Right renal pelvis (tissue), 4 donors: ENCODE measurements at regions not wholly inside any gene's neighbourhood (a gene's known extent, or its start where the extent isn't known, plus 50 kb on each side); places are given as distances from the start of the nearest gene placed in this dataset.
"Not testable (repeated sequence)": the region's sequence is repeated elsewhere in the genome, so short reads cannot be mapped to it uniquely, and the experiment has no call there.

Source experiments
- DNase-seq, 4 donors: peaks; one replicate each; pipeline ENCODE4 v3.0.0-alpha.2; 2013; ENCODE audit warnings: low read depth in 4 of 4, low spot score in 3 of 4, missing footprints in 1 of 4

- no peak for DNase-seq
These were observed 93.8 kb downstream of the GPR63 start for GRCh38 chr6:96743496-96743895.

- no peak for DNase-seq
These were observed 94.6 kb downstream of the GPR63 start for GRCh38 chr6:96742702-96743101.

GRCh38 chr6:96735332-96735731, 101.9 kb downstream of the GPR63 start:
- no peak for DNase-seq

GRCh38 chr6:96727144-96727543, 110.1 kb downstream of the GPR63 start:
- no peak for DNase-seq

DNA sequence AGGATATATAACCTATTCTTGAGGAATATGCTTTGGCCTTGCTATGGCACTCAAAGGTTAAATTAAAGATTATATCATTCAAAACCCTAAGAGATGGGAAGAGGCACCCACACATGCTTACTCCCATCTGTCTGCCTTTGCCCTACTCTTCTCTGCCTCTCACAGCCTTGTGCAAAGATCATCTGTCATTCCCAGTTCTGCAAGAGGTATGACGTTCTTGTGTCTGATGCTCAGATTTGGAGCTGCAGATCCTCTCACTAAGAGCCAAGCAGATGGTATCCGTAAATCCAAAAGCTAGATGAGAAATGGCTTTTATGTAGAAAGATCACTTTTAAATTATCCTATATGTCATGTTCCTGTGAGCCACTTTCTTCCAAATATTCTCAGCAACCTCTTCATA, 112.0 kb downstream of the GPR63 start:
- no peak for DNase-seq

- DNase-seq = no peak
These were observed 112.6 kb downstream of the GPR63 start for GRCh38 chr6:96724641-96725040.

DNA sequence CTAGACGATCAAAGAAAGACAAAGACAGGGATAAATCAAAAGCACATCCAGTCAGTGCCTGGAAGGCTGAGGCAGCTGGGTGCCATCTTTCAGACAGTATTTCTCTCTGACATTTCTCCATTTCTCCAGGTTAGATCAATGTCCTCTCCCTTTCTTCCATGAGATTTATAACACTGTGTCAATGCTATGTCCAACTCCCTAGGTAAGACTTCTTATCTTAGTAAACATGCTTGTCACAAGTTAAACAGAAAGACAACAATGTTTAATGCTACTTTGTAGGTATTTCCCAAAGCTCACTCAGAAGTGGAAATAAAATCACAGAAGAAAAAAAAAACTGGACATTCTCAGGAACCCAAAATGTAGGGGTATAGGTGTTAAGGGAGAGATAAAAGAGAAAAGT, 113.9 kb downstream of the GPR63 start:
- DNase-seq = no peak

- no peak for DNase-seq
These were observed 116.0 kb downstream of the GPR63 start for GRCh38 chr6:96721227-96721626.

DNA sequence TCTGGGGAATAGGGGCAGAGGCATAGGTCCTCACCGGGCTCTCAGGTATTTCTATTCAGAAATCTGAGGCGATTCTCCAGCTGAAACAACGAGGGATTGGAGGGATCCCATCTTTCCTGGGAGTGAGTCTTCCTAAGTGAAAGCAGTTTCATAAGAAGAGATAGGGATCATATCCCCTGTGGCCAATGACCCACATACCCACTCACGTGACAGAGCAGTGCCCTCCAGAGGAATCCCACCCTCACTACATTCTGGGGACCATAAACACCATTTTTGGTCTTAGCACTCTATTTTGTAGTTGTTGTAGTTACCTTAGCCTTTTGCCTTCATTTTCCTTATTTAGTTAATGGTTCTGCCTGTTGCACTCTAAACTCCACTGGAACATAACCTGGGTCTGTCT, 121.1 kb downstream of the GPR63 start:
- DNase-seq = no peak

- DNase-seq = no peak
These were observed 121.7 kb downstream of the GPR63 start for GRCh38 chr6:96715608-96716007.

DNA sequence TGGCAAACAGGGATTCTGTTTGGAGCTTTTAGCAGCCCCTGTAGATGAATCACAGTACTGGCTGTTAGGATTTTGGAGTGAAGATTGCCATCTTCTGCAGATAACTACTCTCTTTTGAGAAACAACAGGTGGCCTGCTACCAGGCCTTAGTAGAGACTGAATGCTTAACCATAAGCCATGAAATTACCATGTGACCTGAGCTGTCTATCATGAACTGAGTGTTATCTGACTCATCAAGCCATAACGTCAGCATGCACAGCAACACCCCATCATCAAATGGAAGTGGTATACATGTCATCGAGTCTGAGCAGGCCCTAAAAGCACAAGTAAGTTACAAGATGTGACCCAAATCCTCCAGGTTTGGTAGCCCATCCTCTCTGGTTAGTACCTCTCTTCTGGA, 132.6 kb downstream of the GPR63 start:
- no peak for DNase-seq

DNA sequence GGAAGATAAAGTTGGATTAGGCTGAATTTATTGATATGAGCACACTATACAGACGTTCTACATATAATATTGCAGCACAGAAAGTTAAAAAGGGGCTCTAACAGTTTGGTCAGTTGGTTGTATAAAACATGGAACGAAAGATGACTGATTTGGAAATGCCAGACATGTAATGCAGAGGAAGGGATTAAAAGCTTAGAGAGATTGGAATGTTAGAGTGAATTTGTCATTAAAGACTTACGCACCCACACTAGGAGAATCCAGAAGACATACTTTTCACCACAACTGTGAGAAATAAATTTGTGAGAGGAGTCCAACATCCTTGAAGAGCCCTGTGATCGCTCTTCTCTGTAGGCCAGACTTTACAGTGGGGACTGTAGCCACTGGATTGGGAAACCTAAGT, 134.7 kb downstream of the GPR63 start:
- no peak for DNase-seq

- DNase-seq = no peak
These were observed 136.4 kb downstream of the GPR63 start for GRCh38 chr6:96700915-96701314.

DNA sequence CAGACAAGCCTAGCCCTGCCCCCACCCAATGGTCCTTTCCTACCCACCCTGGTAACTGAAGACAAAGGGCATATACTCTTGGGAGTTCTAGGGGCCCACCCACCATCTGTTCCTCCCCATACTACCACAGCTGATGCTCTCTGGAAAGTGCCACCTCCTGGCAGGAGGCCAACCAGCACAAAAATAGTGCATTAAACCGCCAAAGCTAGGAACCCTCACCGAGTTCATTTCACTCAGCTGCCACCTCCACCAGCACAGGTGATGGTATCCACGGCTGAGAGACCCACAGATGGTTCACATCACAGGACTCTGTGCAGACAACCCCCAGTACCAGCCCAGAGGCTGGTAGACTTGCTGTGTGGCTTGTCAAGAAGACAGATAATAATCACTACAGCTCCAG, 131.5 kb downstream of the FHL5 start:
- DNase-seq = not testable (repeated sequence)

DNA sequence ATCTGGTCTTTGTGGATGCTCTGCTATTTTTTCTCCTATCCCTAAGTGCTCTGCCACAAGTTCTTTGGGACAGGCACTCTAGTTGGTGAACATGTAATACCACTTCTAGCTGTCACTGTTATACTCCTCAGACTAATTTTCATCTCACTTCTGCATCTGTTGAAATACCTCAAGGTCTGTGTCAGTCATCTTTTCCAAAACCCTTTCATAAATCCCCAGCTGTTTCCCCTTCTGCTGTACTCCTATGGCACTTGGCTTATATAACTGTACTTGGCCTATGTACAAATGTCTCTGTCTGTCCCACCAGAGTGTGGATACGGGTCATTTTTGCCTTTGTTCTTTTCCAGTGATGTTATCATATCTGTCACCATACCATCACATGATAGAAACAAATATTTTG, 124.2 kb downstream of the FHL5 start:
- DNase-seq = no peak

GRCh38 chr6:96685702-96686101, 122.8 kb downstream of the FHL5 start:
- no peak for DNase-seq

GRCh38 chr6:96683819-96684528, 121.0 kb downstream of the FHL5 start:
- DNase-seq = no peak

GRCh38 chr6:96682017-96682416, 119.1 kb downstream of the FHL5 start:
- DNase-seq = no peak

DNA sequence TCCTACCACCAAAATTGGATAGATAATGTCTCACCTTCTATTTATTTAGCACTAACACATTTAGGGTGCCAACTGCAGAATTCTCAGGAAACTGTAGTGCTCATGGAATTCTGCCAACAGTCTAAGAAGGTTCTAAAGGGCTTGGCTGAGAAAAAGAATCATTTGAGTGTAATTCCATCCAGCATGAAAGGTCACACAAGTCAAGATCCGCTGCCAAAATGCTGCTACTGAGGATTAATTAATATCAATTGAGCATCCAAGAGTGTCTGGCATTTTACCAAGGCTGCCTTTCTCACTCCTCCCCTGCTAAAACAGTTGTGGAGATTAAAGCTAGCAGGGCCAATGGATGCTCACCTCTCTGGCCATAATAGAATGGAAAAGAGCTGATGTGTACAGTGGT, 112.7 kb downstream of the FHL5 start:
- DNase-seq = peak in 1 of 4 donors; percentile 10
